WTC11 (cell line): ENCODE measurements at regions not wholly inside any gene's neighbourhood (a gene's known extent, or its start where the extent isn't known, plus 50 kb on each side); places are given as distances from the start of the nearest gene placed in this dataset.
A peak's percentile ranks its signal among the peaks of the same experiment; 100 is the strongest.

ENCODE experiments used
- ATAC-seq: fragments of 200-7000 bp; cut with Tn5 transposase; 2 replicates; pipeline ENCODE4 v1.10.0; 2021; ENCODE audit warnings: mild to moderate bottlenecking, moderate library complexity
- CTCF ChIA-PET: fragments of 300-600 bp; sonication (Branson Sonifier 250); formaldehyde crosslinking; loops from one replicate; lab custom pipeline; 2021; ENCODE audit warnings: antibody characterized with exemption; lab: Charles Lee
- POLR2A ChIA-PET: fragments of 350-600 bp; sonication (Branson Sonifier 250); formaldehyde crosslinking; loops from one replicate; lab custom pipeline; 2021; ENCODE audit warnings: antibody characterized with exemption; lab: Charles Lee
- DNase-seq: peaks from one replicate; pipeline ENCODE4 v3.0.0; 2021; ENCODE audit warnings: low spot score
- H3K27ac Mint-ChIP-seq: 2 replicates; pipeline ENCODE4 v1.8.0; 2021; ENCODE audit warnings: mixed read lengths
- H3K27me3 Mint-ChIP-seq: 2 replicates; pipeline ENCODE4 v1.8.0; 2021; ENCODE audit warnings: low read depth, mild to moderate bottlenecking, moderate library complexity, mixed read lengths
- H3K36me3 Mint-ChIP-seq: 2 replicates; pipeline ENCODE4 v1.8.0; 2021; ENCODE audit warnings: mixed read lengths
- H3K4me1 Mint-ChIP-seq: 2 replicates; pipeline ENCODE4 v1.8.0; 2022; ENCODE audit warnings: mixed read lengths
- H3K4me3 Mint-ChIP-seq: 2 replicates; pipeline ENCODE4 v1.8.0; 2021; ENCODE audit warnings: mild to moderate bottlenecking, moderate library complexity, mixed read lengths
- H3K9me3 Mint-ChIP-seq: 2 replicates; pipeline ENCODE4 v1.8.0; 2021; ENCODE audit warnings: mixed read lengths
- AFF4 ChIP-seq: sonication (generic); formaldehyde crosslinking; IDR thresholded peaks from 2 replicates; pipeline ENCODE4 v1.8.1; 2023; ENCODE audit warnings: mild to moderate bottlenecking, missing genetic modification reagents, borderline replicate concordance
- ARID4B ChIP-seq: sonication (generic); formaldehyde crosslinking; IDR thresholded peaks from 2 replicates; pipeline ENCODE4 v1.8.0; 2023; ENCODE audit warnings: missing genetic modification reagents, mild to moderate bottlenecking, borderline replicate concordance
- ATF2 ChIP-seq: sonication (generic); formaldehyde crosslinking; IDR thresholded peaks from 2 replicates; pipeline ENCODE4 v1.8.1; 2022; ENCODE audit warnings: low read depth, missing genetic modification reagents, borderline replicate concordance
- CBFB ChIP-seq: sonication (generic); formaldehyde crosslinking; IDR thresholded peaks from 2 replicates; pipeline ENCODE4 v1.8.1; 2022; ENCODE audit warnings: mild to moderate bottlenecking, low read depth, missing genetic modification reagents
- CDX4 ChIP-seq: fragments of 250-450 bp; sonication (Bioruptor Pico); IDR thresholded peaks from 2 replicates; pipeline ENCODE4 v1.9.0; 2021; ENCODE audit warnings: moderate library complexity, mild to moderate bottlenecking, inconsistent platforms, borderline replicate concordance
- E2F1 ChIP-seq: sonication (generic); formaldehyde crosslinking; IDR thresholded peaks from 2 replicates; pipeline ENCODE4 v1.8.0; 2022; ENCODE audit warnings: mild to moderate bottlenecking, missing genetic modification reagents
- HMGA2 ChIP-seq: fragments of 250-450 bp; sonication (Bioruptor Pico); IDR thresholded peaks from 2 replicates; pipeline ENCODE4 v1.4.0; 2021; ENCODE audit warnings: mild to moderate bottlenecking, moderate library complexity
- MAX ChIP-seq: sonication (generic); formaldehyde crosslinking; IDR thresholded peaks from 2 replicates; pipeline ENCODE4 v1.8.0; 2022; ENCODE audit warnings: mild to moderate bottlenecking, missing genetic modification reagents
- MYBL2 ChIP-seq: sonication (generic); formaldehyde crosslinking; IDR thresholded peaks from 2 replicates; pipeline ENCODE4 v1.8.1; 2023; ENCODE audit warnings: mild to moderate bottlenecking, moderate library complexity, missing genetic modification reagents
- NFATC4 ChIP-seq: fragments of 250-450 bp; sonication (Bioruptor Pico); IDR thresholded peaks from 2 replicates; pipeline ENCODE4 v1.9.0; 2021; ENCODE audit warnings: mild to moderate bottlenecking
- SP1 ChIP-seq: sonication (generic); formaldehyde crosslinking; conservative IDR thresholded peaks from 2 replicates; pipeline ENCODE4 v1.8.1; 2022; ENCODE audit warnings: missing genetic modification reagents
- TEAD4 ChIP-seq: sonication (generic); formaldehyde crosslinking; IDR thresholded peaks from 2 replicates; pipeline ENCODE4 v1.8.0; 2022; ENCODE audit warnings: mild to moderate bottlenecking, missing genetic modification reagents
- ZBTB21 ChIP-seq: sonication (generic); formaldehyde crosslinking; IDR thresholded peaks from 2 replicates; pipeline ENCODE4 v1.8.1; 2023; ENCODE audit warnings: mild to moderate bottlenecking, missing genetic modification reagents, borderline replicate concordance
- ZMAT4 ChIP-seq: fragments of 250-450 bp; sonication (Bioruptor Pico); IDR thresholded peaks from 2 replicates; pipeline ENCODE4 v1.9.0; 2021; ENCODE audit warnings: mild to moderate bottlenecking
- ZNF138 ChIP-seq: sonication (generic); formaldehyde crosslinking; conservative IDR thresholded peaks from 2 replicates; pipeline ENCODE4 v1.8.1; 2022; ENCODE audit warnings: mild to moderate bottlenecking, moderate library complexity, missing genetic modification reagents
- ZNF425 ChIP-seq: fragments of 250-450 bp; sonication (Bioruptor Pico); conservative IDR thresholded peaks from 2 replicates; pipeline ENCODE4 v1.9.0; 2021; ENCODE audit warnings: mild to moderate bottlenecking
- ZNF671 ChIP-seq: fragments of 250-450 bp; sonication (Bioruptor Pico); IDR thresholded peaks from 2 replicates; pipeline ENCODE4 v1.8.0; 2021; ENCODE audit warnings: mild to moderate bottlenecking

- TF ChIP-seq AFF4 (CRISPR knock-in tag) (no peak), SP1 (CRISPR knock-in tag) (no peak), ARID4B (CRISPR knock-in tag) (no peak), ZNF138 (CRISPR knock-in tag) (no peak)
Measured at GRCh38 chr1:29500651-29501050, 264.3 kb downstream of the PTPRU start (continued).

GRCh38 chr1:29500041-29500440 is 263.7 kb downstream of the PTPRU start:
- peaks cover 12% of the 10 kb centered on the region for H3K36me3 Mint-ChIP-seq
- H3K4me3 Mint-ChIP-seq = no peak overlapping the region
- H3K27me3 Mint-ChIP-seq = peaks cover 8% of the 10 kb centered on the region
- H3K4me1 Mint-ChIP-seq = peaks cover 62% of the 10 kb centered on the region
- TF ChIP-seq NFATC4 (CRISPR knock-in tag) (no peak), ZNF425 (CRISPR knock-in tag) (no peak), ZNF671 (CRISPR knock-in tag) (no peak), ZMAT4 (no peak), TEAD4 (CRISPR knock-in tag) (no peak), ZBTB21 (CRISPR knock-in tag) (no peak), CBFB (CRISPR knock-in tag) (no peak), ATF2 (CRISPR knock-in tag) (no peak), HMGA2 (CRISPR knock-in tag) (no peak), MYBL2 (CRISPR knock-in tag) (no peak), MAX (CRISPR knock-in tag) (no peak), CDX4 (CRISPR knock-in tag) (no peak), E2F1 (CRISPR knock-in tag) (no peak)
- no peak for ATAC-seq
- H3K27ac Mint-ChIP-seq = peak overlapping the region; percentile 83
- CTCF ChIA-PET = no interaction called here
- DNase-seq = no peak
- H3K9me3 Mint-ChIP-seq = peaks cover 14% of the 10 kb centered on the region
- POLR2A ChIA-PET = no interaction called here
